GM21515 (cell line): ENCODE measurements at regions not wholly inside any gene's neighbourhood (a gene's known extent, or its start where the extent isn't known, plus 50 kb on each side); places are given as distances from the start of the nearest gene placed in this dataset.

ENCODE experiments used
- ATAC-seq: cut with Tn5 transposase; IDR thresholded peaks from one replicate; pipeline ENCODE4 v1.9.1; 2021; ENCODE audit not compliant: unreplicated experiment

DNA sequence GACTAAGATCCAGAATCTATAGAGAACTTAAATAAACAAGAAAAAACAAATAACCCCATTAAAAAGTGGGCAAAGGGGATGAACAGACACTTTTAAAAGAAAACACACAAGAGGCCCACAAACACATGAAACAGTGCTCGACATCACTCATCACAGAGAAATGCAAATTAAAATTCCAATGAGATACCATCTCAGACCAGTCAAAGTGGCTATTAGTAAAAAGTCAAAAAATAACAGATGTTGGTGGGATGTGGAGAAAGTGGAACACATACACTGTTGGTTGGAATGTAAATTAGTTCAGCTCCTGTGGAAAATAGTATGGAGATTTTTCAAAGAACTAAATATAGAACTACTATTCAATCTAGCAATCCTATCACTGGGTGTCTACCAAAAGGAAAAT, 143.1 kb downstream of the IFI44 start:
- ATAC-seq = no peak

DNA sequence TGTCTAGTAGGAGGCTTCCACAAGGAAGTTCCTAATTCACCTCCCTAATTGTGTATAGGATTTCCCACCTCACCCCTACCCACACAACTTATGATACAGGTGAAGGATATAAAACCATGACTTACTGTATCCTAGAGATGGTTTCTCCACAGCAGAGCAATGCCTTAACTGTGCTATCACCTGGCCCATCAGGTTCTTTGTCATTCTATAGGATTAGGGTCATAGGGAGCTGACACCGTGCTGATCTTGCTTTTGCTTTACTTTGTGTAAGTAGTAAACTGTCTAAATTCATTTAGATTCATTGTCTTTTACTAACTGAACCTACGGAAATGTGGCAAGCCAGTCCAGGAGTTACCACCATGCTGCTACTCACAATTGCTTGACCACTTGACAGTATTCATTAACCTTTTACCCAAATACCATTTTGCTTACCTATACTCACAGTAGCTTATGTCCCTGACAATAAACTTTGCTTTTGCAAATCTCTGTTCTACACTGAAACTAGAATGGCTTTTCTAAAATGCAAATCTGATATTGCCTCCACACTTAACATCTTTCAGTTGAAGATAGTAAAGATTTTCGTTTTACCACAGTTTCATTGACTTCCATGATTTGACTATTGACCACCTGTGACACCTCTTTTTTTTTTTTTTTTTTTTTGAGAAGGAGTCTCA, 147.6 kb downstream of the IFI44 start:
- peak; percentile 75 for ATAC-seq

DNA sequence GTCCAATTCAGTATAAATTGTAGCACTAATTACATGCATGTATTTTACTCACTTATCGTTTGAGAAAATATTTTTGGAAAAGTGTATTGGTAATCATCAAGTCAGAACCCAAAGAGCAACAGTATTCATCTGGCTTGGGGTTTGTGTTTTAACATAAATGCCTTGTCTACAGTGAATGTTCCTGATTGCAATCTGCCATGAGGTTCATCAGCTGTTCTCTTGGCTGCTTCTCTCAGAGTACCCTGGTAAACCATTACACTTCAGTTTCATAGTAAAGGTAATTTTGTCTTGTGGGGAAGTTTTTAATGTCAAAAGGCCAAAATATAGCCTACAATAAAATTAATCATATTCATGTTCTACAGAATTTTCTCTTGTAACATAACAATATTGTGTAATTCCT, 150.3 kb downstream of the IFI44 start:
- ATAC-seq = no peak

DNA sequence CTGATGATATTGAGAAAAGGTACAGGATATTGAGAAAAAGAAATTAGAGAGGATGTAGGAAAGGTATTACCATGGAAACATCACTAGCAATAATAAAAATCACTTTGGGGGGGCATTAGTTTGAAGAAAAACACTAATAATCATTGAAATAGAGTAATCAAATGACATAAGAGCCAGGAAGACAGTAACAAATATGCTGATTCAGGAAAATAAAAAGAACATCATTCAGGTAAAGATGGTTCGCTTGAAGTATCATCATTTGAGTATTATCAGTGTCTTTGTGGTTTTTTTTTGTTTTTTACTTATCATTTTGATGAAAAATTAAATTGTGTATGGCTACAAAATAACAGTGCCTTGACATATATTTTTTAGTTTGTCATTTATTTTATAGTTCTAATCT, 164.5 kb downstream of the IFI44 start:
- no peak for ATAC-seq

DNA sequence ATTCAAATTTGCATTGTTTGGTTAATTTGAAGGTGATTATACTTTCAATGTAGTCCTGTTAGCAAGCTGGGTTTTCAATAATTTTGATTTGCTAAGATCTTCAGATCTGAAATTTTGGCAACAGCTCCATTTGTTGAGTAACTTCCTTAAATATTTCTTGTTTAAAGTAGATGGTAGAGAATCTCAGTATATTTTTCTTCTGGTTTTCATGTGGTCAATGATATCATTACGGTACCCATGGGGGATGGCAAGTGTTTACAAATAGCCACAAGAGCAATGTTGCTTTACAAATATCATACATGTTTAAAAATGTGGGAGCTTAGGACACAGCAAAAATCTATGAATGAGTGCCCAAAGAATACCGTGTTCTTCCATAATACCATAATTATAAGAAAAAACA, 175.9 kb downstream of the IFI44 start:
- no peak for ATAC-seq

DNA sequence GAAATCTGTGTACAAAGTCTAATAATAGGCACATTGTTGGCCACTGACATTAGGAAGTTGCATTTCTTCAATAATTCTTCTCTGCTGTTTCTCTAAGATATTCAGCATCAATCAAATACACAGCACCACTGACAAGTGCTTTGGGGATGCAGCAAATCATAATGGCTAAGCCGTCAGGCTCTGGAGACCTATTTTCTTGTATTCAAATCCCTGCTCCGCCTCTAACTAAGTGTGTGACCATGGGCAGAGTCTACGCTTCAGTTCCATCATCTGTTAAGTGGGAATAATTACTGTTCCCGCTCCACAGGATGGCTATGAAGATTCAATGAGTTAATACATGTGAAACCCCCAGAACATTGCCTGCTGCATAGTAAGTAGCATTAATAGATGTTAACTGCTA, 176.9 kb downstream of the ADGRL4 start:
- ATAC-seq = no peak

DNA sequence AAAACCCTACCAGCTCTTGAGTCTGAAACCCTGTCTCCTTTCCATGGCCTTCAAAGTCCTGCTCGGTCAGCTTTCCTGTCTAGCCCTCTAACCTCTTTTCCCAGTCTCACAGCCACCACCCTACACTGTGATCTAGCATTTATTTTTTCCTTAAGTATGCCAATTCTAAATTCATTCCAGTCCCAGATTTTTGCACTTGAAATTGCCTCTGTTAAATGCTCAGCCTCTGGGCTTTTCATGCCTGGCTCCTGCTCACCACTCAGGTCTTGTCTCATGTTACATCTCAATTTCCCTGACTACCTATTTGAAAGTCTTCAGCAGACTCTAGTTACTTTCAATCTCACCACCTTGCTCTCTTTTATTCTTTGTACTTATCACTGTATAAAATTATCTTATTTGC, 176.2 kb downstream of the ADGRL4 start:
- ATAC-seq = no peak

DNA sequence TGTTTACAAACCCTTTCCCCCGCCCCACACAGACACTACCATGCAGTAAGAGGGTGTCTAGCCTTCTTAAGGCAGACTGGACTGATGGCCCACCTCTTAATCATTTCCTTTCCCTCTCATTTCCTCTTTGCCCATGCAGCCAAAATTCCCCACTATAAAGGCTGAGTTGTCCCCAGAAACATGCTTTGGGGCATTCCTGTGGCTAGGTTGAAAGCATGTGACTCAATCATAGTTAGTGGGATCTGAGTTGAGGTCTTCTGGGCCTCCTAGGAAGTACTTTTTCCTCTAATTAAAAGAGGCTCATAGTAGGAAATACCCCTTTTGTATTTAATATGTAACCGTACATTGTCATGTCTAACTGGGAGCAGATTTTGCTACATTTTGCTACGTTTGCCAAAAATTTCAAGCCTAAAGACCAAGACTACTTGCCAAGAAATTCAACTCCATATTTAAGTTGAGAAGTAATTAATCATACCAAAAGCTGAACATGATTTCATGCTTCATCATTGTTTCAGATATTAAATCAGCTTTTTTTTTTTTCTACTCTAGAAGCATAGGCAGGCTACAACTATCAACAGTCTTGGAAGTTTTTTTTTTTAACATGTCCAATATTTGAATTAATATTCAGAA, 174.7 kb downstream of the ADGRL4 start:
- no peak for ATAC-seq

DNA sequence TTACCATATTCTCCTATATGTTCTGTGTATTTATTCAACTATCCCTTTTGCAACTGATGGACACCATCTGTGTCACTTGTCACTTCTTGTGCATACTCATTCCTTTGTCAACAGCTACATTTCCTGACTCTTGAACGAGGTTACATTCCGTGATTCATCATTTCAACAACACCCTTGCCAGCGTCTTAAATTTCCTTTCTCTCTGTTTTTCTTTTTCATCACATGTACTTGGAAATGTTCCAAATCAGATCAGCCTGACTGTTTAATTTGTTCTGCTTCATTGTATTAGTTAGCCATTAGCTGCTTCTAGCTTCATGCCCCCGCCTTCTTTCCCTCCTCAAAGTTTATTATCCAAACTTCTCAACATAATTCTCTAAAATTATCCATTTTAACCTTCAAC, 173.0 kb downstream of the ADGRL4 start:
- no peak for ATAC-seq

DNA sequence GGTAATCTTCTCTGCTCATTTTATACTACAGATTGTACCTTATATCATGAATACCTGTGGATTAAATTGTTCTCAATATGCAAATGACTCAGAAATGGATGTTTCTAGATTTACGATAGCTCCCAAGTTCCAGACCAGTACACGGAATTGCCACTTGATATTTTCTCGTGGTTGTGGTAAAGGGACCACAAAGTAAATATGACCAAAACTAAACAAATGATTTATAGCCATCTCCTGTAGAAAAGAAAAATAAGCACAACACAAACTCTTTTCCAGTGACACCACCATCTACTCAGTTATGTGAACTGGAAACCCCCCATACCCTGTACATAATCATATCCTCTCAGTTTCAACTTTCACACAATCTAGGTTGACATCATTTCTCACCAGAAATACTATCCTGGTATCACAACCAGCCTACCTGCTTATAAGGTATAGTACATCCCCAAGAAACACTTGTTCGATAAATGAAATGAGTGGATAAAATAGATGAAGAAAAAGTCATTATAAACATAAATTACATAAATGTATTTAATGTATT, 172.3 kb downstream of the ADGRL4 start:
- ATAC-seq = peak; percentile 49

DNA sequence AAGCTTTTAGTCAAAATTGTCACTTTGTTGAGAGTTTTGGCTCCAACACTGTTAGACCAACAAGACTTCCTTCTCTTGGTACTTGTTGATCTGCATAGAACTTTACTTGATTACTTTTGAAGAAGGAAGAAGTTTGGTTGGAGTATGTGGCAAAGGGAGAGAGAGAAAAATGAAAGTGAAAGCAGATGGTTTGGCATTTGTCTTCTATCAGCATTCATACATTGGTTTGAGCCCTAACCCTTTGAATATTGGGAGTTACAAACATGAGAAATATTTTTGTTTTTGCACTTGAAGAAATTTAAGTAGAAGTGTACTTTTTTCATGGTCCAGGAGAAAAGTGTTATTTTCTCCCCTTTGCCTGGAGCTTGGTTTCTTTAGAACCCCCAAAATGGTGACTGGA, 169.8 kb downstream of the ADGRL4 start:
- ATAC-seq = no peak

DNA sequence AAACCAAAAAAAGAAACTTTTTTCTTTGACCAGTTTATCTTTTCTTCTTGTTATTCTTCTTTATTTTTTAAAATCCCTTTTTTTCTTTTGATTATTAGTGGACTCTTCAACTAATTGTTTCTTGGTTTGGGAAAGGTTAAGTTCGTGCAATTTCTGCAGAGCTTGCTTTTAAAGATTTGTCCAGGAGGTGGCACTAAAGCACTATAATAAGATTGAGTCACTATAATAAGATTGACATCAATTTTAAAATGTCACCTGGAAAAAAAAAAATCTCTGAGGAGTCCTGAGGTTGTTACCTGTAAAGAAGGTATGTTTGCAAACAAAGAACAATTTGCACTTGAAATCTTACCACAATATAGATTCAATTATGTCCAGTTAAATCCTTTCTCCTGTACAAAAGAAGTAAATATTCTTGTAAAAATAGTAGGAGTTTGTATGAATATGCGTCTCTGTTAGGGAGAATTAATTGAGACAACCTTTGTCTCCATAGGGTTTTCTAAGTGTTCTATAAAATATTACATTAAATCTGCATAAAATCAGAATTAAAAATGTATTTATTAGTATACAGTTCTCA, 166.7 kb downstream of the ADGRL4 start:
- ATAC-seq = peak; percentile 74
